K562 (cell line): ENCODE measurements at regions not wholly inside any gene's neighbourhood (a gene's known extent, or its start where the extent isn't known, plus 50 kb on each side); places are given as distances from the start of the nearest gene placed in this dataset.

ENCODE experiments used
- ATAC-seq: fragments of 200-7000 bp; cut with Tn5 transposase; 3 replicates; pipeline ENCODE4 v1.9.1; 2020; ENCODE audit warnings: moderate library complexity
- BruUV-seq: library from RNA; stranded (reverse); fragments of 400-500 nt; replicated peaks from 2 replicates; lab custom pipeline; 2021; lab: Mats Ljungman, UMichigan
- CTCF ChIA-PET: fragments of 300-600 bp; formaldehyde crosslinking; extraction: SDS; loops from one replicate; lab custom pipeline; 2021; ENCODE audit warnings: low intra/inter-chr PET ratio; lab: Yijun Ruan, JAX
- POLR2A ChIA-PET: fragments of 300-600, 350-650 bp; sonication (Branson Sonifier 250); formaldehyde crosslinking; extraction: SDS; loops from one replicate; lab custom pipeline; 2021; ENCODE audit warnings: antibody characterized with exemption, inconsistent platforms; lab: Yijun Ruan, JAX
- DNase-seq, 4 experiments: peaks; one replicate each; pipeline versions ENCODE4 v3.0.0 to v3.0.0-alpha.2; 2011 to 2018; ENCODE audit warnings: low spot score in 3 of 4, mixed read lengths in 3 of 4; ENCODE audit errors: extremely low read depth in 1 of 4
- FAIRE-seq: peaks from 2 replicates; lab custom pipeline; 2011; peaks lifted over from hg19 to GRCh38; lab: Jason Lieb, UNC
- H2AFZ ChIP-seq: 2 replicates; pipeline ENCODE4 v1.6.0; 2011; ENCODE audit warnings: low read depth, low read length, control low read depth, inconsistent platforms
- H3K27ac ChIP-seq: fragments of 200-600 bp; 3 replicates; pipeline ENCODE4 v1.8.0; 2011; ENCODE audit warnings: low read depth, mild to moderate bottlenecking, control low read depth, inconsistent platforms, low read length, moderate library complexity, mixed read lengths; ENCODE audit errors: extremely low read depth
- H3K27me3 ChIP-seq, 2 experiments: fragments of 300-600 bp in 1 of 2; 2 replicates in 1 of 2; 3 replicates in 1 of 2; pipeline versions ENCODE4 v1.6.0 to v1.8.0; 2011; ENCODE audit warnings: inconsistent platforms in 2 of 2, low read length in 2 of 2, mild to moderate bottlenecking in 1 of 2, mixed read lengths in 1 of 2, moderate library complexity in 1 of 2; ENCODE audit not compliant: control insufficient read depth in 2 of 2, insufficient read depth in 2 of 2
- H3K36me3 ChIP-seq: fragments of 300-600 bp; 3 replicates; pipeline ENCODE4 v1.8.0; 2011; ENCODE audit warnings: mild to moderate bottlenecking, low read length, inconsistent platforms; ENCODE audit not compliant: control insufficient read depth, insufficient read depth
- H3K4me1 ChIP-seq, 2 experiments: fragments of 200-600 bp in 1 of 2; replicated peaks in 1 of 2; 2 replicates in 1 of 2; 3 replicates in 1 of 2; pipeline versions ENCODE4 v1.5.1 to v1.8.0; 2011; ENCODE audit warnings: inconsistent platforms in 2 of 2, low read length in 2 of 2, mild to moderate bottlenecking in 1 of 2, mixed read lengths in 1 of 2, moderate library complexity in 1 of 2; ENCODE audit not compliant: control insufficient read depth in 2 of 2, insufficient read depth in 2 of 2
- H3K4me2 ChIP-seq: 2 replicates; pipeline ENCODE4 v1.6.1; 2011; ENCODE audit warnings: low read length, control low read depth, inconsistent platforms, mixed read lengths; ENCODE audit not compliant: insufficient read depth
- H3K4me3 ChIP-seq: fragments of 200-600 bp; sonication (generic), shearing (Covaris generic); 2 replicates; pipeline ENCODE4 v1.5.1; 2016; ENCODE audit warnings: control low read depth, inconsistent platforms
- H3K79me2 ChIP-seq: fragments of 200-600 bp; 3 replicates; pipeline ENCODE4 v1.8.0; 2011; ENCODE audit warnings: low read length, inconsistent platforms; ENCODE audit not compliant: control insufficient read depth, insufficient read depth
- H3K9ac ChIP-seq, 2 experiments: 2 replicates each; pipeline versions ENCODE4 v1.6.0 to v1.6.1; 2011; ENCODE audit warnings: low read depth in 2 of 2, low read length in 2 of 2, control low read depth in 1 of 2, inconsistent platforms in 1 of 2, mild to moderate bottlenecking in 1 of 2, mixed read lengths in 1 of 2; ENCODE audit not compliant: insufficient read depth in 1 of 2
- H3K9me1 ChIP-seq: one replicate; pipeline ENCODE4 v1.6.0; 2011; ENCODE audit warnings: inconsistent platforms, mild to moderate bottlenecking, low read length, moderate library complexity; ENCODE audit not compliant: control insufficient read depth, insufficient read depth
- H3K9me3 ChIP-seq: replicated peaks from 2 replicates; pipeline ENCODE4 v1.5.1; 2011; ENCODE audit warnings: low read depth, low read length, inconsistent platforms; ENCODE audit not compliant: control insufficient read depth, insufficient read depth
- H4K20me1 ChIP-seq: replicated peaks from 2 replicates; pipeline ENCODE4 v1.6.1; 2011; ENCODE audit warnings: low read length, inconsistent platforms, mixed read lengths; ENCODE audit not compliant: control insufficient read depth, insufficient read depth
- ATF7 ChIP-seq: fragments of 450-650 bp; IDR thresholded peaks from 2 replicates; pipeline ENCODE4 v1.7.1; 2014; ENCODE audit warnings: mild to moderate bottlenecking, moderate library complexity
- BACH1 ChIP-seq: fragments of 200-800 bp; sonication (Bioruptor generic); IDR thresholded peaks from 2 replicates; pipeline ENCODE4 v1.6.1; 2016; ENCODE audit warnings: missing genetic modification characterization, missing compliant biosample characterization
- GTF2E2 ChIP-seq: fragments of 200-800 bp; sonication (Bioruptor generic); IDR thresholded peaks from 2 replicates; pipeline ENCODE4 v1.6.1; 2016; ENCODE audit warnings: missing genetic modification characterization, missing compliant biosample characterization
- KAT2B ChIP-seq: IDR thresholded peaks from one replicate; pipeline ENCODE4 v1.6.1; 2012; ENCODE audit warnings: low read depth, mild to moderate bottlenecking, control low read depth, inconsistent platforms, low read length, moderate library complexity
- POLR2A ChIP-seq: fragments of 450-650 bp; conservative IDR thresholded peaks from 2 replicates; pipeline ENCODE4 v1.6.1; 2016
- ZNF311 ChIP-seq: fragments of 250-450 bp; sonication (Bioruptor Pico); IDR thresholded peaks from 2 replicates; pipeline ENCODE4 v1.4.0; 2020; ENCODE audit warnings: mild to moderate bottlenecking, moderate library complexity
- WGBS: fragments of 100-300 bp; shearing (Covaris generic); methylation state at CpG from one replicate; pipeline ENCODE4 v1.1.6; 2016; ENCODE audit warnings: low coverage, mixed read lengths; ENCODE audit not compliant: insufficient coverage; ENCODE audit errors: missing lambda C conversion rate; 5-methylcytosine and 5-hydroxymethylcytosine counted together
- in situ Hi-C: fragments of 300-500 bp; cut with MboI; formaldehyde crosslinking; loops from 4 replicates; pipeline ENCODE4 v1.15.0; 2018; ENCODE audit warnings: inconsistent platforms, mixed read lengths
- intact Hi-C: fragments of 100-400 bp; cut with micrococcal nuclease; formaldehyde crosslinking; loops from 2 replicates; pipeline ENCODE4 v1.14.2; 2022

GRCh38 chr12:89230376-89231315, 121.7 kb downstream of the DUSP6 start:
- no peak overlapping the region for H3K9ac ChIP-seq
- POLR2A ChIA-PET = no interaction called here
- ATAC-seq (no peak), DNase-seq (no peak), FAIRE-seq (no peak)
- H3K9me3 ChIP-seq = no peaks in the 10 kb centered on the region
- H4K20me1 ChIP-seq = no peaks in the 10 kb centered on the region
- H3K4me3 ChIP-seq = no peak overlapping the region
- CTCF ChIA-PET = no interaction called here
- H3K79me2 ChIP-seq = no peaks in the 10 kb centered on the region
- no peaks in the 10 kb centered on the region; a peak in 1 of 5 replicates for H3K4me1 ChIP-seq
- H3K36me3 ChIP-seq = no peaks in the 10 kb centered on the region
- 0 out of 2 replicates have a peak, but pooled peaks have one; percentile 7 for TF ChIP-seq BACH1 (tag)
- no peak for TF ChIP-seq ATF7
- TF ChIP-seq GTF2E2 (tag) = 0 out of 2 replicates have a peak, but pooled peaks have one; percentile 58
- peak; percentile 32; the same call in 1 of the 2 replicates for TF ChIP-seq ZNF311 (CRISPR knock-in tag)
- BruUV-seq = no TSS peak
- no peak overlapping the region for H3K27ac ChIP-seq
- no peak overlapping the region for H2AFZ ChIP-seq
- intact Hi-C loops (no loop called here), in situ Hi-C loops (no loop called here)
- no peaks in the 10 kb centered on the region for H3K9me1 ChIP-seq
- no peaks in the 10 kb centered on the region for H3K27me3 ChIP-seq
- no peak overlapping the region for H3K4me2 ChIP-seq
- 4% methylated on average over 2 of the region's 2 CpGs for WGBS

- WGBS = 0% methylated on average over 3 of the region's 3 CpGs
- Histone ChIP-seq H3K27me3 (no peaks in the 10 kb centered on the region), H3K27ac (no peak overlapping the region), H3K9me3 (no peaks in the 10 kb centered on the region), H3K4me1 (no peaks in the 10 kb centered on the region; a peak in 1 of 5 replicates), H3K4me2 (no peak overlapping the region), H2AFZ (no peak overlapping the region), H3K9me1 (no peaks in the 10 kb centered on the region), H3K79me2 (no peaks in the 10 kb centered on the region), H4K20me1 (no peaks in the 10 kb centered on the region), H3K4me3 (no peak overlapping the region), H3K36me3 (no peaks in the 10 kb centered on the region), H3K9ac (no peak overlapping the region)
- ChIA-PET CTCF (no interaction called here), POLR2A (no interaction called here)
- in situ Hi-C loops = no loop called here
- ATAC-seq (no peak), FAIRE-seq (no peak), DNase-seq (no peak)
- intact Hi-C loops = no loop called here
- BruUV-seq = no TSS peak
- TF ChIP-seq POLR2A (no peak), KAT2B (no peak)
Measured at GRCh38 chr12:89228491-89228890, 123.8 kb downstream of the DUSP6 start.
